ENCODE measurements at regions not wholly inside any gene's neighbourhood (a gene's known extent, or its start where the extent isn't known, plus 50 kb on each side); places are given as distances from the start of the nearest gene placed in this dataset.
A peak's percentile ranks its signal among the peaks of the same experiment; 100 is the strongest.
"Not testable (repeated sequence)": the region's sequence is repeated elsewhere in the genome, so short reads cannot be mapped to it uniquely, and the experiment has no call there.

GRCh38 chr13:81275666-81276258 lies 934.8 kb upstream of the SPRY2 start:
- no peak for DNase-seq (ENCODE audit: low spot score)

GRCh38 chr13:81247711-81248110 lies 906.8 kb upstream of the SPRY2 start:
- DNase-seq (ENCODE audit: low spot score) = no peak

GRCh38 chr13:81246556-81246955 lies 905.6 kb upstream of the SPRY2 start:
- DNase-seq (ENCODE audit: low spot score) = no peak

- no peak for DNase-seq (ENCODE audit: low spot score)
Measured at GRCh38 chr13:81244011-81244410, 903.1 kb upstream of the SPRY2 start.

- DNase-seq (ENCODE audit: low spot score) = no peak
Measured at GRCh38 chr13:81230386-81230785, 889.5 kb upstream of the SPRY2 start.

GRCh38 chr13:81226830-81227229 lies 885.9 kb upstream of the SPRY2 start:
- DNase-seq (ENCODE audit: low spot score) = not testable (repeated sequence)

- no peak for DNase-seq (ENCODE audit: low spot score)
Measured at GRCh38 chr13:81224209-81224833, 883.4 kb upstream of the SPRY2 start.

- no peak for DNase-seq (ENCODE audit: low spot score)
Measured at GRCh38 chr13:81223778-81224177, 882.9 kb upstream of the SPRY2 start.

- no peak for DNase-seq (ENCODE audit: low spot score)
Measured at GRCh38 chr13:81211713-81212112, 870.8 kb upstream of the SPRY2 start.

GRCh38 chr13:81207636-81208035 lies 866.7 kb upstream of the SPRY2 start:
- DNase-seq (ENCODE audit: low spot score) = no peak

GRCh38 chr13:81207231-81207630 lies 866.3 kb upstream of the SPRY2 start:
- DNase-seq (ENCODE audit: low spot score) = no peak

GRCh38 chr13:81203783-81204182 lies 862.9 kb upstream of the SPRY2 start:
- no peak for DNase-seq (ENCODE audit: low spot score)

- no peak for DNase-seq (ENCODE audit: low spot score)
Measured at GRCh38 chr13:81199956-81200355, 859.0 kb upstream of the SPRY2 start.

GRCh38 chr13:81197966-81198365 lies 857.0 kb upstream of the SPRY2 start:
- DNase-seq (ENCODE audit: low spot score) = no peak

GRCh38 chr13:81197483-81197882 lies 856.6 kb upstream of the SPRY2 start:
- no peak for DNase-seq (ENCODE audit: low spot score)

- no peak for DNase-seq (ENCODE audit: low spot score)
Measured at GRCh38 chr13:81194362-81194761, 853.4 kb upstream of the SPRY2 start.

- no peak for DNase-seq (ENCODE audit: low spot score)
Measured at GRCh38 chr13:81184556-81185265, 843.8 kb upstream of the SPRY2 start.

- DNase-seq (ENCODE audit: low spot score) = no peak
Measured at GRCh38 chr13:81172603-81173002, 831.7 kb upstream of the SPRY2 start.

- peak; percentile 1 for DNase-seq (ENCODE audit: low spot score)
Measured at GRCh38 chr13:81171065-81171647, 830.2 kb upstream of the SPRY2 start.

- DNase-seq (ENCODE audit: low spot score) = not testable (repeated sequence)
Measured at GRCh38 chr13:81163823-81164222, 822.9 kb upstream of the SPRY2 start.

GRCh38 chr13:81153478-81153877 lies 812.6 kb upstream of the SPRY2 start:
- DNase-seq (ENCODE audit: low spot score) = no peak

GRCh38 chr13:81148822-81149221 lies 807.9 kb upstream of the SPRY2 start:
- no peak for DNase-seq (ENCODE audit: low spot score)

- not testable (repeated sequence) for DNase-seq (ENCODE audit: low spot score)
Measured at GRCh38 chr13:81146576-81146975, 805.6 kb upstream of the SPRY2 start.

All from activated CD4-positive, alpha-beta T cell treated with anti-CD3 and anti-CD28 coated beads, Interleukin-2, Interleukin-4, amounts not matched to agents 100 ng/mL and 50 ng/mL, durations not matched to agents 16 hours and 8 hours (primary cell).